D721Med (cell line): ENCODE measurements at regions not wholly inside any gene's neighbourhood (a gene's known extent, or its start where the extent isn't known, plus 50 kb on each side); places are given as distances from the start of the nearest gene placed in this dataset.

Source experiments
- DNase-seq: peaks from one replicate; pipeline ENCODE4 v3.0.0; 2011; ENCODE audit warnings: low spot score; ENCODE audit not compliant: insufficient read length
- FAIRE-seq: peaks from 2 replicates; lab custom pipeline; 2011; peaks lifted over from hg19 to GRCh38; lab: Jason Lieb, UNC
- TF ChIP-seq, protein P1 (sequence below): IDR thresholded peaks from 2 replicates; pipeline ENCODE4 v1.5.1; 2012; ENCODE audit warnings: mild to moderate bottlenecking, control low read depth; ENCODE audit not compliant: insufficient read depth; ENCODE audit errors: missing control alignments

GRCh38 chr11:115921986-115922385 is 417.8 kb upstream of the CADM1 start:
- FAIRE-seq (no peak), DNase-seq (no peak)
- TF ChIP-seq, protein P1, sequence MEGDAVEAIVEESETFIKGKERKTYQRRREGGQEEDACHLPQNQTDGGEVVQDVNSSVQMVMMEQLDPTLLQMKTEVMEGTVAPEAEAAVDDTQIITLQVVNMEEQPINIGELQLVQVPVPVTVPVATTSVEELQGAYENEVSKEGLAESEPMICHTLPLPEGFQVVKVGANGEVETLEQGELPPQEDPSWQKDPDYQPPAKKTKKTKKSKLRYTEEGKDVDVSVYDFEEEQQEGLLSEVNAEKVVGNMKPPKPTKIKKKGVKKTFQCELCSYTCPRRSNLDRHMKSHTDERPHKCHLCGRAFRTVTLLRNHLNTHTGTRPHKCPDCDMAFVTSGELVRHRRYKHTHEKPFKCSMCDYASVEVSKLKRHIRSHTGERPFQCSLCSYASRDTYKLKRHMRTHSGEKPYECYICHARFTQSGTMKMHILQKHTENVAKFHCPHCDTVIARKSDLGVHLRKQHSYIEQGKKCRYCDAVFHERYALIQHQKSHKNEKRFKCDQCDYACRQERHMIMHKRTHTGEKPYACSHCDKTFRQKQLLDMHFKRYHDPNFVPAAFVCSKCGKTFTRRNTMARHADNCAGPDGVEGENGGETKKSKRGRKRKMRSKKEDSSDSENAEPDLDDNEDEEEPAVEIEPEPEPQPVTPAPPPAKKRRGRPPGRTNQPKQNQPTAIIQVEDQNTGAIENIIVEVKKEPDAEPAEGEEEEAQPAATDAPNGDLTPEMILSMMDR, result no peak

DNA sequence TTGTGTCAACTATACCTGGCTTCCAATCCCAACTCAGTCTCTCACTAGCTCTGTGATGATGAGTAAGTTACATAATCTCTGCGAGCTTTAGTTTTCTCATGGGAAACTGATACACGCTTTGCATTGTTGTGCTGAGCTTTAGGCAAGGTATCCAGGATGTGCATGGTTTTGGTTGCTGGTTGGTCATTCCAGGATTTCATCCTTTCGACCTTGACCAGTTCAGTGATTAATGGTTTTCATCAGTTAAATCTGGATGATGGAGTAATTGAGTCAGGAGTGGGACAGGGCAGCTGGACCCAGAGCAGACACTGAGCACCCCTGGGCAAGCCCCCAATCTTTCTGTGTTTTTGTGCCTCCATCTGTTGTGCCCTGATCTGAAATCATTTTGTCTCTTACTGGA is 417.3 kb upstream of the CADM1 start:
- DNase-seq (no peak), FAIRE-seq (no peak)
- TF ChIP-seq, protein P1, result no peak

DNA sequence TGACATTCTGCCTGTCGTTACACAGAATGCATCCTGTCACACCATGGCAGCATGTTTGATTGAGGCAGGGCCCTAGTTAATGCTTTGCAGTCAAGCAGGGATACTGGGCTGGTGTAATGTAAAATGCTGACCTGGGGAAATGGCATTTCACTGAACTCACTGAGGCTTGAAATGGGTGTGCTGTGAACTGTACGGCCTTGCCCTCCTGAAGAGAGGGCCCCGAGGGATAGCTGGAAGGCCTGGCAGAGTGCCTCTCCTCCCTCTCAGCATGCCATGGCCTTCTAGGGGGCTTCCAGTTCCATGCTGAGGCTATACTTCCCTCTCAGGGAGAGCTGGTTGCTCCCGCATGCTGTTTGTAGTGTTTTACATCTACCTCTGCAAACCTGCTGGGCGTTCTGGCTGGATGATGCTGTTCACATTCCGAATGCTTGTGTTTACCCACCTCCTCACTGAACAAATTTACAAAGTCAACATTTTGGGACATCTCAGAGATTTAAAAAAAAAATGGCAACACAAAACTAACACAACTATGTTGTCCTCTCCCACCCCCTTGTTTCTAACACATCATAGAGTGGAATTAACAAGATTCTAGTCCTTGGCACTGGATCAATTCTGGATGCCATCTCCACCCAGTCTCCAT is 416.7 kb upstream of the CADM1 start:
- TF ChIP-seq, protein P1, result no peak
- no peak for DNase-seq
- no peak for FAIRE-seq

- no peak for DNase-seq
- TF ChIP-seq, protein P1, result no peak
- FAIRE-seq, result no peak
Observed at GRCh38 chr11:115920092-115920461, 415.9 kb upstream of the CADM1 start.

DNA sequence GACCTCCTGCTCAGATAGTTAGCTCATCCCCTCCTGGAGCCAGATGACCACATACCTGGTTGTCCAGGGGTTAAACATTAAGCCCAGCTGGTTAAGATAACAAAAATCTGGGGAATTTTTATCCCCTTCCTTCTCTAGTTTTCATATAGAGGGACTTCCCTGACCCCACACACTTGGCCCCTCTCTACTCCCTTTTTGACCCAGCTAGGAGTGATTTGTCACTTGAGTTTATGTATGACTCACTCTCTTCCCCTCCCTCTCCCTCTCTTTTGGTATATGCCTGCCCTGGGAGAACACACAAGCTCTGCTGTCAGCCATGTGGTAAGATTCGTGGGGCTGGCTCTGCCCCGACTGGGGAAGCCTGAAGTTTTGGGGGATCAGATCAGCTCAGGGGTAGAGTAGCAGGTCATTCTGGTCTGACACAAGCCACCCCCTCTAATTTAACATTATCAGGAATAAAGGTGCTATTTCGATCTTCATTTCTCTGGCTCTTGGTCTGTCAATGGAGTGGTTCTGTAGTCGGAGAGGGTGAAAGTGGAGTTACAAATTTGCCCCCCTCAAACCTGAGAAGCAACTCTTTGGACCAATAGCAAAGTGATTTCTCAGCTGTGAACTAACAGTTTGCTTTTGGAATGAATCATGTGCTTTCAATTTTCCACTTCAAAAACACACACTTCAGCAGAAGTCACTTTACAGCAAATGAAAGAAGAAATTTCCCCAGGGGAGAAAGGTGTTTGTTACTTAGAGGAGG is 415.3 kb upstream of the CADM1 start:
- FAIRE-seq (no peak), DNase-seq (no peak)
- TF ChIP-seq, protein P1, result no peak

DNA sequence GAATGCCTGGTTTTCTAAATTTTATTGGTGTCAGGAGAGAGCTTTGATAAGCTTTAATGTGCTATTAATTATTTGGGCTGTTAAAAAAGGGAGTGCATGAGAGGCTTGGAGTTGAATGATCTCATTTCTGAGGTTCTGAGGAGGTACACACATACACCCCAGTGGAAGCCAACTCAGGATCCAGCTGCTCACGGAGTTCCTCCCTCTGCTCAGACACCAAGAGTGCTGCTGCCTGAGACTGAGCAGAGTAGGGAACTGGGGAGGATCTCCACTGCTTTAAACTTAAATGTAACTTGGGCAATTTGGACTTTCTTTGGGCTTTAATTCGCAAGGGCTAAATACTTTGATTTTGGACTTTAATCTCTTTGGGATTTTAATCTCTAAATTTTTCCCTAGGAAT is 414.4 kb upstream of the CADM1 start:
- DNase-seq (no peak), FAIRE-seq (no peak)
- TF ChIP-seq, protein P1, result no peak

DNA sequence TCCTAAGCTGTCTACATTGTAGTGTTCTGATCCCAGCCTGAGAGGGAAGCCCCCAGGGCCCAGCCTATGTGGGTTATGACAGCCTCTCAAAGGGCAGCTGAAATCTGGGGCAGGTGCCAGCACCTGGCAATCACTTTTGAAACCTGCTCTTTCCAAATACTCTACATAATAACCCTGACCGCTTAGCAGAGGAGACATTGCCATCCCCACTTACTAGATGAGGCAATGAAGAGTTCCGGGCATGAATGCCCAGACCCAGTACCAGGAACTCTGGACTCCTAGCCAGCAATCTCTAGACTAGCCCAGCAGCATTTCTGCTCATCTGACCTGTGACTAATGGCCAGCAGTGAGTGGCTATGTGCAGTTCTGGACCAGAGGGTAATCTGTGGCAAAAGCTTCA is 412.4 kb upstream of the CADM1 start:
- no peak for FAIRE-seq
- TF ChIP-seq, protein P1, result no peak
- DNase-seq, result no peak
